HG03025 (cell line): ENCODE measurements at regions not wholly inside any gene's neighbourhood (a gene's known extent, or its start where the extent isn't known, plus 50 kb on each side); places are given as distances from the start of the nearest gene placed in this dataset.

ENCODE experiments used
- ATAC-seq: cut with Tn5 transposase; IDR thresholded peaks from one replicate; pipeline ENCODE4 v1.9.1; 2021; ENCODE audit warnings: mild to moderate bottlenecking, moderate library complexity; ENCODE audit not compliant: unreplicated experiment, low FRiP score

GRCh38 chr5:164608507-164608906, 1103.1 kb downstream of the MAT2B start:
- ATAC-seq, result no peak

DNA sequence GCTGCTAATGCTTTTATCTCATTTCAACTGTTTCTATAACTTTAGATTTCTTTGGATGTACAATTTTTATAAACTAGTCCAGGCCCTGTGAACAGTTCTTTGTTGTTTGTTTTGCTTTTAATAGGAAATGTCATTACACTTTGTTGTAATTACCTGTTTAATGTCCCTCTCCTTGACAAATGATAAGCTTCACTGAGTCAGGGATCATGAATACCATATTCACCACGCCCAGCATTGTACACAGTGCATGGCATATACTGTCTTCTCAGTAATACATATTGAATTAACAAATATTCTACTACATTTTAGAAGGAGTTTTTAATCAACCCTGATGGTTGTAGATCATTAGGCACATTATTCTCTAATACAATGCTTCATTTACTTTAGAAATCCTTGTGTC, 1105.0 kb downstream of the MAT2B start:
- ATAC-seq, result no peak

DNA sequence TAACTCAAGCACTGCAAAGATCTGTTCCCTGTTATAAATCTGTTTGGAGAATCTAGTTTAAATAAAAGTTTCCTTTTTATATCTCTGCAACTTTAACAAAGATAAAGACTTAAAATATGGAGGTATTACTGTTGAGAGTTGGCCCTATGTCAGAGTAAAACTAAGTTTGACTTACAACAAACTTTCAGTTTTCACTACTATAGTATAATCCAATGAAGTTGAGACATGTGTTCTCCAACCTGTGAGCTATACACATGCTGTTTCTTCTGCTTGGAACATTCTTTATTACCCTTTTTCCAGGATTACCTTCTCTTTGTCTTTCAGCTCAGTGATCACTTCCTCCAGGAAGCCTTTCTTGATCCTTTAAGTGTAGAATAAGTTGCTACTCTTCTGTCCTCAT, 1109.3 kb downstream of the MAT2B start:
- no peak for ATAC-seq

GRCh38 chr5:164617290-164617689, 1111.9 kb downstream of the MAT2B start:
- ATAC-seq, result no peak

GRCh38 chr5:164627021-164627420, 1121.6 kb downstream of the MAT2B start:
- ATAC-seq, result no peak

- ATAC-seq, result no peak
Measured at GRCh38 chr5:164636456-164636855, 1131.0 kb downstream of the MAT2B start.

- ATAC-seq, result no peak
Measured at GRCh38 chr5:164637931-164638521, 1132.6 kb downstream of the MAT2B start.

DNA sequence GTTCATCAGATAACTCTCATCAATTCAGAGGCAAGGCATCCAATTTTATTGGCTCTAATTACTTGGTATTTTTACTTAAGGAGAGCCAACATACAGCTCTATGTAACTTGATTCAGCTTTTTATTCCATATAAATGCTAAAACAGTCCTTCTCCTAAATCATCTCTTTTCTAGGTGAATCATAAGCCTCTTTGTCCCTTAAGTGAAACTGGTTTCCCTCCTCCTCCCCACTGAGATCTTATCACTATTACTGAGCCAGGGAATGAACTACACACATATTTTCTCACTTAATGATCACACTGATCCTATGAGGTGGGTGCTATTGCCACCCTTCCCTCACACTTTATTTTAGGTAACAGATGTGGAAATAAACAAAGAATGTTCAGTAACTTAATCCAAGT, 1143.8 kb downstream of the MAT2B start:
- no peak for ATAC-seq

DNA sequence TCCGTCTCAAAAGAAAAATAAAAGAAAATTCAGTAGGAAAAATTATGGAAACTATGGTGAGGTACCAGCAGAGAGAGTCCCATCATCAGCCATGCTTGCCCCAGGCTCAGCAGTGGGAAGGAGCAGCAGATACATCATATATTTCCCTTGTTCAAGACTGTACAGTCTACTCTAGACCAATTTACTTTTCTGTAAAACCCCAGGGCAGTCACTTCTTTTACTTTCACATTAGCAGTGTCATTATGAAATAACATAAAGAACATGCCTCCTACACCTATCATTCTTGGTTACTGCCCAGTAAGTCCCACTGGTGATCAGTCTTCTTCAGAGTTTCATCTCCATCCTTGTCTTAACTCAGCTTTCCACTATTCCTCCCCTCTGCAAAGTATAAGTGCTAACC, 1145.0 kb downstream of the MAT2B start:
- ATAC-seq, result no peak

DNA sequence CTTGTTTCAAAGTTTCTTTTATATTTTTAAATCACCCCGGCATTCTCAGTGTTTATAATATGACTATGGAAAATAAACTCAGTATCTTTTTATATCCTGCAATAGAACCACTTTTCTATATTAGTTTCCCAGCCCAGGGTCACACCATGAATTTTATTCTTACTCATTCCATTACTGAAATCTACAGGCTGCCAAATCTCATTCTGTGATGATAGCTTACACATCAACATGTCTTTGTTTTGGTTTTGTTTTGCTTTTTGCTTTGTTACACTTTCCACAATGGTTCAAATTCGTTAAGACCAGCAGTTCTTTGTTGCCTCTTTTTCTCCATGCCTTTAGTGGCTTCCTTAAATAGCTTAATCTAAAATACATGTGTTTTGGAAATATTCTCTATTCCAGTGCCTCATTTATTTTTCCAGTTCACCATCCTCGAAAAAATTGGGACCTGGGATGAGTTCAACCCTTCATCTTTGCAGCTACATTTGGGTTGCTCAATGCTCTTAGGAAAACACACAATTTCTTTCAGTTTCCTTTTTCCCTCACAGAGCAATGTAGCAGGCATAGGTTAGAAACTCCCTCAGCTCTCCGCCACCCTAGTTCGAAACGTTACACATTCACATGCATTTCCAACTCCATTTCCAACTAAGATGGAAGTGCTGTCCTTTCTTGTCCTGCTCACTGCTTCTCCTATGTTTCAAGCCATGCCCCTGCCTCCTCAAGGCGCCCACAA, 1146.3 kb downstream of the MAT2B start:
- ATAC-seq, result no peak

- ATAC-seq, result no peak
Measured at GRCh38 chr5:164652276-164652660, 1146.8 kb downstream of the MAT2B start.

GRCh38 chr5:164663198-164663989, 1158.0 kb downstream of the MAT2B start:
- ATAC-seq, result no peak

DNA sequence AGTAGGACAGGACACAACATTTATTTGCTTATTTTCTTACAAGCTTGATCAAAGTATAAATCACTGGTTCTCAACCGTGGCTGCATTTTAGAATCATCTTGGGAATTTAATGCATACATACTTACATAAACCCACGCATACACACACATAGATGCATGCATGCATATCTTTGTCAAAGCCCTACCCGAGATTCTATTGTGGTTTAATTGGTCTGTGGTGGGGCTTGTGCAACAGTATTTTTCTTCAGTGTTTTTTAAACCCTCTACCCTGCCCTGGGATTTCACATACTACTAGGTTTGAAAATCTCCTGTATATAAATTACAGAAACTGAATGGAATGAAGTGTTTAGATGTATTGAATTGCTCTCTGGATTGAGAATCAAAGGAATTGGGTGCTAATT, 1166.2 kb downstream of the MAT2B start:
- no peak for ATAC-seq

- no peak for ATAC-seq
Measured at GRCh38 chr5:164672205-164672604, 1166.8 kb downstream of the MAT2B start.

- ATAC-seq, result no peak
Measured at GRCh38 chr5:164672931-164673694, 1167.7 kb downstream of the MAT2B start.

DNA sequence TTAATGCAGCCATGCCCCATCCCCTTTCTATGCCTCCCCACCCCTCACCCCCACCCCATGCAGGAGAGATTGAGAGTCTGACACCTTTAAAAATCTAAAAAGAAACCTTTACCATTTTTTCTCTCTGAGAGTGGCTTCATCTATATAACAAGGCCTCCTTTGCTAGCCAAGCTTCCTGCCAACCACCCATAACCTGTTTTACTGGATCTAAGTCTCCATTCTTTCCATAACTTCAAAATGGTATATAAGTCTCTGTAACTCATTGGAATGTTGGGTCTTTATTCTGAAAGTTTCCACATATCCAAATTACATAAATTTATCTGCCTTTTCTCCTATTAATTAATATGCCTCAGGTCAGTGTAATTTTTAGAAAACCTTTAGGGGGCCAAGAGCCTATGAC, 1174.0 kb downstream of the MAT2B start:
- no peak for ATAC-seq

DNA sequence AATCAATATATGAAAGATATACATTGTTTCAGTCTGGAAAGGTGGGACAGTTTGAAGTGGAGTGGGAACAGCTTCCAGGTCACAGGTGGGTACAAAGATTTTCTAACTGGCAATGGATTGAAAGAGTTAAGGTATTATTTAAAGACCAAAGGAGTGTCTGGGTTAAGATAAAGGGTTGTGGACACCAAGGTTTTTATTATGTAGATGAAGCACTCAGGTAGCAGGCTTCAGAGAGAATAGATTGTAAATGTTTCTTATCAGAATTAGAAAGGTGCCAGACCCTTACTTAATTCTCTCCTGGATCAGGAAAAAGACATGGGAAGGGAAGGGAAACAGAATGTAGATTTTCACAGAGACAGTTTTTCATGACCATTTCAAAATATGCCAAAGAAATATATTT, 1174.8 kb downstream of the MAT2B start:
- no peak for ATAC-seq

GRCh38 chr5:164680812-164681520, 1175.5 kb downstream of the MAT2B start:
- ATAC-seq, result no peak

DNA sequence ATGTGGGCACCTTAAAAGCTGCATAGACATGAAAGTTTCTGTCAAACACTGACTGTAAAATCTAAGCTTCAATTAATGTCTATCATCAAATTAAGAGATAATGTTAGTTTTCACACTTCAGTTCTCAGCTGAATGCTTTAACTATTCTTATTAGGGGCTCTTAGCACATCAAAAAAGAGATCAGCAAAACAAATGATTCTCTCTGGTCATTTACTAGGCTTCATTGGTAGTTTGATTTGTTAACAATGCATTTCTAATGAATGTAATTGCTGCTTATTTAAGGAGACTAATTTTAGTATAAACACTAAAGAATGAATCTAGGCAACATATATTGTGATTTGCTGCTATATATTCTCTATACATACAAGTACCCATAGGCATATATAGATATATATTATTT, 1182.0 kb downstream of the MAT2B start:
- ATAC-seq, result no peak

DNA sequence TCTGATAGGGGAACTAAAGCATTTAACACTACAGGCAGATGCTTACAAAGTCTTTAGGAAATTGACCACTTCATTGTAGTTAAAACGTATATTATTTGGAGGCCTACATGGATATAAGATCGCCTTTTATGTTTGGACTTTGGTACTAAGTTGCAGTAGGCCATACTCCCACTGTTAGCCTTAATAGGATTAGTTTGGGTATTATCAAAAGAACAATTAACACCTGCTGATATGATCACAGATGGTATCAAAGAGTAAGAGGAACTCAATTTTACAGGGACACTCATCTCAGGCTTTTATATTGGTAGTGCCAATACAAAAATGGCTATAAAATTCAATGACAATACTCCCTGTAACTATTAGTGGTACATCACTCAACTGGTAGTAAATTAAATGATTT, 1183.0 kb downstream of the MAT2B start:
- no peak for ATAC-seq
